ENCODE measurements at regions not wholly inside any gene's neighbourhood (a gene's known extent, or its start where the extent isn't known, plus 50 kb on each side); places are given as distances from the start of the nearest gene placed in this dataset.

DNA sequence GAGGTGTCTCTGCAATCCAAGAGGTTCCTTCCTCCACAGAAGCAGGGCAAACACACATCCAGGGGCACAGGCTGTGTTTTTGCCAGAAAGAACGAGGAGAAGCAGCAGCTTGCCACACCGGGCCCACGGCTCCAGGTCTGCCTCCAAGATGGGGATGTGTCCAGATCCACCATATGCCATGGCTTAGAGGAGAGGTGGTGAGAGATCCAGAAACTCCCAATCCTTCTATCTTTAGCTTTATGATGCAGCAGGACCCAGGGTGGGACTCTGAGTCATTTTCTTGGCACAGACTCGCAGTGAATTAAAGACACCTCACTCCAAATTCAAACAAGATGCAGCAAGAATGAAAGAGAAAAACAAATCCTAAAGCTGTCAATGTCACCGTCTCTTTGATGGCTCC, 481.4 kb upstream of the TMEM132C start:
- Histone ChIP-seq H3K4me1 (replicated peaks in 1 of 4; ENCODE audit: control insufficient read depth in 3 of 4, insufficient read depth in 4 of 4, low read length in 3 of 4) (no peaks in the 10 kb centered on the region), H2BK12ac (ENCODE audit: low read depth, low read length) (no peak overlapping the region), H2BK20ac (ENCODE audit: low read length) (no peak overlapping the region), H3K79me1 (ENCODE audit: low read depth, low read length) (no peaks in the 10 kb centered on the region), H4K5ac (ENCODE audit: insufficient read length, low read depth, low read length) (no peak overlapping the region), H4K91ac (replicated peaks; ENCODE audit: insufficient read length, low read length) (no peak overlapping the region), H2BK5ac (ENCODE audit: low read depth, low read length) (no peak overlapping the region), H2BK15ac (ENCODE audit: low read length) (no peak overlapping the region), H3K23me2 (ENCODE audit: low read depth, low read length) (no peaks in the 10 kb centered on the region), H3K79me2 (ENCODE audit: control insufficient read depth in 1 of 2, insufficient read depth in 2 of 2, low read length in 2 of 2) (no peaks in the 10 kb centered on the region), H2BK120ac (replicated peaks; ENCODE audit: low read depth, low read length) (no peak overlapping the region), H2AFZ (ENCODE audit: low read length) (no peak overlapping the region), H3K4me2 (ENCODE audit: insufficient read depth in 1 of 2, low read depth in 2 of 2, low read length in 2 of 2) (no peak overlapping the region), H3K9ac (replicated peaks in 1 of 4; ENCODE audit: extremely low read depth in 1 of 4, low read depth in 3 of 4, low read length in 3 of 4) (no peak overlapping the region), H3K56ac (replicated peaks; ENCODE audit: insufficient read length, low read depth, low read length) (no peak overlapping the region), H3K14ac (ENCODE audit: insufficient read length) (no peak overlapping the region), H3K27ac (ENCODE audit: low read depth, low read length) (no peak overlapping the region), H3K27me3 (replicated peaks in 1 of 4; ENCODE audit: control insufficient read depth in 3 of 4, extremely low read depth in 1 of 4, insufficient read depth in 3 of 4, low read length in 3 of 4) (peaks cover 0 to 1% (median 0%) of the 10 kb centered on the region in 4 experiments; a peak in 1 of 7 replicates), H3K4ac (replicated peaks; ENCODE audit: insufficient read length, low read depth, low read length) (no peak overlapping the region), H4K20me1 (replicated peaks in 1 of 2; ENCODE audit: control insufficient read depth in 1 of 2, insufficient read depth in 2 of 2, low read length in 2 of 2) (no peaks in the 10 kb centered on the region), H4K8ac (ENCODE audit: extremely low read depth, insufficient read depth, low read length) (peak overlapping the region; percentile 88; the same call in 1 of the 2 replicates), H3K23ac (ENCODE audit: insufficient read length) (no peak overlapping the region), H3K9me3 (ENCODE audit: insufficient read depth in 2 of 2, low read depth in 1 of 2, low read length in 1 of 2) (no peaks in the 10 kb centered on the region), H3K4me3 (ENCODE audit: extremely low read depth in 1 of 4, insufficient read depth in 2 of 4, low read depth in 3 of 4, low read length in 4 of 4) (no peak overlapping the region), H2AK5ac (ENCODE audit: low read depth, low read length) (no peak overlapping the region), H3K18ac (ENCODE audit: extremely low read depth, low read length) (no peak overlapping the region), H3K36me3 (ENCODE audit: control insufficient read depth in 2 of 4, insufficient read depth in 4 of 4, low read length in 3 of 4) (no peaks in the 10 kb centered on the region)
- WGBS, 2 experiments (ENCODE audit: extremely low coverage in 1 of 2, insufficient coverage in 1 of 2, insufficient read length in 1 of 2, insufficient replicate concordance in 2 of 2, low coverage in 1 of 2, low lambda C conversion rate in 2 of 2, missing lambda C conversion rate in 1 of 2): 71% methylated on average over 5 of the region's 5 CpGs; no CpG with 5 or more reads in 1 of the 2 experiments
- TF ChIP-seq BCL11A (IDR thresholded peaks at IDR 0.05; ENCODE audit: low read depth in 2 of 2, low read length in 2 of 2) (no peak), ASH2L (IDR thresholded peaks at IDR 0.05; ENCODE audit: low read length) (no peak), RNF2 (IDR thresholded peaks at IDR 0.05; ENCODE audit: borderline replicate concordance, low read depth, low read length, missing control alignments, poor library complexity, severe bottlenecking) (no peak), BACH1 (IDR thresholded peaks at IDR 0.05; ENCODE audit: low read length) (no peak), JUND (IDR thresholded peaks at IDR 0.05; ENCODE audit: low read length) (no peak), RXRA (IDR thresholded peaks at IDR 0.05; ENCODE audit: insufficient read depth, low read depth, low read length) (no peak), FOSL1 (IDR thresholded peaks at IDR 0.05; ENCODE audit: insufficient read depth, low read depth, low read length) (no peak), HDAC6 (IDR thresholded peaks at IDR 0.05; ENCODE audit: low read depth, low read length) (no peak), SIN3A (conservative IDR thresholded peaks at IDR 0.05 in 1 of 2, IDR thresholded peaks at IDR 0.05 in 1 of 2; ENCODE audit: low read depth in 1 of 2, low read length in 2 of 2) (no peak)
- TF ChIP-seq, protein P1, sequence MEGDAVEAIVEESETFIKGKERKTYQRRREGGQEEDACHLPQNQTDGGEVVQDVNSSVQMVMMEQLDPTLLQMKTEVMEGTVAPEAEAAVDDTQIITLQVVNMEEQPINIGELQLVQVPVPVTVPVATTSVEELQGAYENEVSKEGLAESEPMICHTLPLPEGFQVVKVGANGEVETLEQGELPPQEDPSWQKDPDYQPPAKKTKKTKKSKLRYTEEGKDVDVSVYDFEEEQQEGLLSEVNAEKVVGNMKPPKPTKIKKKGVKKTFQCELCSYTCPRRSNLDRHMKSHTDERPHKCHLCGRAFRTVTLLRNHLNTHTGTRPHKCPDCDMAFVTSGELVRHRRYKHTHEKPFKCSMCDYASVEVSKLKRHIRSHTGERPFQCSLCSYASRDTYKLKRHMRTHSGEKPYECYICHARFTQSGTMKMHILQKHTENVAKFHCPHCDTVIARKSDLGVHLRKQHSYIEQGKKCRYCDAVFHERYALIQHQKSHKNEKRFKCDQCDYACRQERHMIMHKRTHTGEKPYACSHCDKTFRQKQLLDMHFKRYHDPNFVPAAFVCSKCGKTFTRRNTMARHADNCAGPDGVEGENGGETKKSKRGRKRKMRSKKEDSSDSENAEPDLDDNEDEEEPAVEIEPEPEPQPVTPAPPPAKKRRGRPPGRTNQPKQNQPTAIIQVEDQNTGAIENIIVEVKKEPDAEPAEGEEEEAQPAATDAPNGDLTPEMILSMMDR (IDR thresholded peaks at IDR 0.05; ENCODE audit: control extremely low read depth in 1 of 3, insufficient read depth in 1 of 3, low read depth in 1 of 3, low read length in 3 of 3): no peak
- ChIA-PET CTCF (ENCODE audit: partially characterized antibody) (interaction anchor here (1.4 to 2.6 kb wide), 4 partner anchors 8 to 19 kb away, joined by 5 to 12 read pairs (median 8); no protein-coding TSS in a partner anchor), POLR2A (ENCODE audit: partially characterized antibody) (no interaction called here)
- FAIRE-seq (no peak), DNase-seq (ENCODE audit: low read depth in 1 of 2, low spot score in 2 of 2) (no peak)
